ENCODE measurements at regions not wholly inside any gene's neighbourhood (a gene's known extent, or its start where the extent isn't known, plus 50 kb on each side); places are given as distances from the start of the nearest gene placed in this dataset.

DNA sequence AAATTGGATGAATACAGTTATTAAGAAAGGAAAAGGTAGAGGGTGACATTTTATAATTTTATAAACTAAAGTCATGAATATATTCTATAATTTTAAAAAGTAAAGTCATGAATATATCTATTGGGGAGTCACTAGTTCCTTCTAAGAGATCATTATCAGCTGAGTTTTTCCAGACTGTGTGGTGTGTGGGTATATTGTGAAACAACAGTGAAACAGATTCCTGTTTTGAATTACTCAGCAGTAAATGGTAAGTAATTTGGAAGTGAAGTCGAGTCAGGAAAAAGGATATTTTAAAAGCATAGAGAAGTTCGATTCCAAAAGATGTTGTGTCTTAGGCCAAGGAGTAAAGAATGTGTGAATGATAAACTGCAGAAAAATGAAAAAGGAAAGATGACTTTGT is 1018.2 kb upstream of the NXPH2 start:
- no peak for DNase-seq (ENCODE audit: low read depth)
- no peaks in the 10 kb centered on the region for H3K36me3 ChIP-seq (ENCODE audit: control insufficient read depth, insufficient read depth, low read length)
- TF ChIP-seq, protein P1, sequence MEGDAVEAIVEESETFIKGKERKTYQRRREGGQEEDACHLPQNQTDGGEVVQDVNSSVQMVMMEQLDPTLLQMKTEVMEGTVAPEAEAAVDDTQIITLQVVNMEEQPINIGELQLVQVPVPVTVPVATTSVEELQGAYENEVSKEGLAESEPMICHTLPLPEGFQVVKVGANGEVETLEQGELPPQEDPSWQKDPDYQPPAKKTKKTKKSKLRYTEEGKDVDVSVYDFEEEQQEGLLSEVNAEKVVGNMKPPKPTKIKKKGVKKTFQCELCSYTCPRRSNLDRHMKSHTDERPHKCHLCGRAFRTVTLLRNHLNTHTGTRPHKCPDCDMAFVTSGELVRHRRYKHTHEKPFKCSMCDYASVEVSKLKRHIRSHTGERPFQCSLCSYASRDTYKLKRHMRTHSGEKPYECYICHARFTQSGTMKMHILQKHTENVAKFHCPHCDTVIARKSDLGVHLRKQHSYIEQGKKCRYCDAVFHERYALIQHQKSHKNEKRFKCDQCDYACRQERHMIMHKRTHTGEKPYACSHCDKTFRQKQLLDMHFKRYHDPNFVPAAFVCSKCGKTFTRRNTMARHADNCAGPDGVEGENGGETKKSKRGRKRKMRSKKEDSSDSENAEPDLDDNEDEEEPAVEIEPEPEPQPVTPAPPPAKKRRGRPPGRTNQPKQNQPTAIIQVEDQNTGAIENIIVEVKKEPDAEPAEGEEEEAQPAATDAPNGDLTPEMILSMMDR (IDR thresholded peaks at IDR 0.05; ENCODE audit: insufficient read depth, low read length, severe bottlenecking) = no peak
- no peak for FAIRE-seq
- H3K27me3 ChIP-seq (ENCODE audit: control insufficient read depth, insufficient read depth, low read length) = no peaks in the 10 kb centered on the region
- H3K4me3 ChIP-seq (ENCODE audit: low read depth, low read length) = no peak overlapping the region

DNA sequence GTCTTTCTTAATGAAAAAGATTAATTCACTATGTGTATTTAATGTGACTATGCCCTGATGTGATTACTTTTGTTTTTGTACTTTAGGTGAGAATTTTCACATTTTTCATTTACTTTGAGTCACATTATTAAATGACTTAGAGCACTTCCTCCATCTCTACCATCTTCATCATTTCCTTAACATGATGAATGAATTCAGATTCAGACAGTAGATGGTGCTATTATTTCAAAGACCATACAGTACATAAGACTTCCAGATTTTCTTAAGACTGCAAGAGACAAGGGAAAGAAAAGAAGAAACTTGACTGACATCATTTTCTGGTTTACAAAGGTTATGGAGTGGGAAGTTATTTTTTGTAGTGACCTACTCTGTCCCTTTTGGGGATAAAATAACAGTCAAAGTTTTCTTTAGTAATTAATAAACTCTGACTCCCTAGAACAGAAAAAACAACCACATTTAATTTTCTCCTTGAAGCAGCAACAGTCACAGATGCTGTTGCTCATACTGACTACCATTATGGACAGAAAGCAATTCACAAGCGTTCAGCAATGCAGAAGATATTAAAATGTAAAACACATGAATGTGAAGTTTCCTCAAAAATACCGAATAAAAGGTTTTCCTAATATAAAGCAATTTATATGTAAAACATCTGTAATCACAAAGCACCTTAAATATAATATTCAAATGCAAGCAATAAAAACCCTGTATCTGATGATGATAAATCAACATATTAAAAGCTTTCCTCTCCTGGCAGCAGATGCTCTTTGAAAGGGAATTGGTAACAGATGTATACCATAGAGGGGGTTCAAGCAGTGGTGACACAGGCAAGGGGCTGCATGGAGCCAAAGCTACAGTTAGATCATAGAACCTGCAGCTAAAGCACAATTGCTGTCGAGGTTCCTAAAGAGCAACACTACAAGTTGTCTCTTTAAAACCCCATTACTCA is 1010.9 kb upstream of the NXPH2 start:
- TF ChIP-seq, protein P1 (IDR thresholded peaks at IDR 0.05; ENCODE audit: insufficient read depth, low read length, severe bottlenecking) = peak; percentile 2
- H3K36me3 ChIP-seq (ENCODE audit: control insufficient read depth, insufficient read depth, low read length) = no peaks in the 10 kb centered on the region
- H3K27me3 ChIP-seq (ENCODE audit: control insufficient read depth, insufficient read depth, low read length) = no peaks in the 10 kb centered on the region
- no peak overlapping the region for H3K4me3 ChIP-seq (ENCODE audit: low read depth, low read length)
- DNase-seq (ENCODE audit: low read depth) (peak; percentile 50), FAIRE-seq (no peak)

DNA sequence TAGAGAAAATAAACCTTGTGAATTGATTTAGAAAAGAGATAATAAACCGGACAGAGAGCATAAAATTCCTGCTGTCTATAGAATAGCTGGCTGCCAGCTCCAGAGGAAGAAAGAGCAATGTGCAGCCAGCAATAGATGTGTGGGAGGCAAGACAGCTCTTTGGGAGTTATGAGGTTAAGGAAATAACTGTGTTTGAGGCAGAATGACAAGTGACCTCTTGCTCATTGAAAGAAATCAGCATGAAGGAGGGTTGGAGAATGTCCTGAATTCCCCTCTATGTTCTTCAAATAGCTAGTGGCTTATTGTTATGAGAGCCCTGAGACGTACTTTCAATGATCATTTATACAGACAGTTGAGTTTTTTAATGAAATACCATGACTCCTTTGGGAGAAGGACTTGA is 1009.9 kb upstream of the NXPH2 start:
- TF ChIP-seq, protein P1 (IDR thresholded peaks at IDR 0.05; ENCODE audit: insufficient read depth, low read length, severe bottlenecking) = no peak
- FAIRE-seq = no peak
- DNase-seq (ENCODE audit: low read depth) = no peak
- H3K27me3 ChIP-seq (ENCODE audit: control insufficient read depth, insufficient read depth, low read length) = no peaks in the 10 kb centered on the region
- H3K4me3 ChIP-seq (ENCODE audit: low read depth, low read length) = no peak overlapping the region
- H3K36me3 ChIP-seq (ENCODE audit: control insufficient read depth, insufficient read depth, low read length) = no peaks in the 10 kb centered on the region

DNA sequence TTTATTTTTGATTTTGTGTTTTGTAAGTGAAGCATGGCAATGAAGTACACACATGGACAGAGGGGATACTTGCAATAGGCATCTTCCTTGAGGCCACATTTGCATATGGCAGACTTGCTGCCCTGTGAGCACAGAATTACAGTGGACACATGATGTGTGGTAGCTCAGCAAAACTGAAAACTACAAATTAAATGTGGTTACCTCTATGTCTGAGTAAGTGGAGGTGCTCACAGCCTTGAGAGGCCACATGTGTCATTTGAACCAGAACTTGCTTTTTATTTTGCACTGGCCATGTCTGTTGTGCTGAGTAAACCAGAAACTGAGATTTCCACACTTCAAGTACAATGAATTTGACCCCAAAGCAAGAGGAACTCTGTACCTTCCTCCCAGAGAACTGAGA is 998.5 kb upstream of the NXPH2 start:
- FAIRE-seq (no peak), DNase-seq (ENCODE audit: low read depth) (no peak)
- no peaks in the 10 kb centered on the region for H3K27me3 ChIP-seq (ENCODE audit: control insufficient read depth, insufficient read depth, low read length)
- H3K36me3 ChIP-seq (ENCODE audit: control insufficient read depth, insufficient read depth, low read length) = no peaks in the 10 kb centered on the region
- H3K4me3 ChIP-seq (ENCODE audit: low read depth, low read length) = no peak overlapping the region
- TF ChIP-seq, protein P1 (IDR thresholded peaks at IDR 0.05; ENCODE audit: insufficient read depth, low read length, severe bottlenecking) = no peak

DNA sequence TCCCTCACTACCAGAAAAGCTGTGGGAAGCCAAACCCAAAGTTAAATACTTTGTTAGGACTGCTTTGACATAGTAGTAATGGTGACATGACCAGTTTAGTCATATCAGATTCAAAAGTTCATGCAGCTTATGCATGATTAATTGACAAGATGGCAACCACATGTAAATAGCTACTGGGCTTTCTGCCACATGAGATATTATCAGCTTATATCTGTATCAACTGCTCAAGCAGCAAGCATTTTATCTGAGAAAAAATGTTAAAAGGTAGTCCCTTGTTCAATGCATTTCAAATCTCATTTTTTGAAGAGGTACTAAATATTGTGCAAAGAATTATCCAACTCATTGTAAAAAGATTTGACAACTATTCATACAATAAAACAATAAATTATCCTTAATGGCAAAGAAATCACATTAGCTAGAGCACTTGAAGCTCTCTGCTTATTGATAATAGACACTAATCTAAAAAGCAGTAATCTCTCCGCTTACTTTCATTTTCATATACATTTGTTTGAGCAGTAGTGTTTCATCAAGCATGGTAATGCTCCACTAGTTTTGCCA is 993.6 kb upstream of the NXPH2 start:
- H3K4me3 ChIP-seq (ENCODE audit: low read depth, low read length) = no peak overlapping the region
- no peak for FAIRE-seq

More for the DNA sequence above, 993.6 kb upstream of the NXPH2 start:
- H3K36me3 ChIP-seq (ENCODE audit: control insufficient read depth, insufficient read depth, low read length) = no peaks in the 10 kb centered on the region
- TF ChIP-seq, protein P1 (IDR thresholded peaks at IDR 0.05; ENCODE audit: insufficient read depth, low read length, severe bottlenecking) = no peak
- DNase-seq (ENCODE audit: low read depth) = no peak
- no peaks in the 10 kb centered on the region for H3K27me3 ChIP-seq (ENCODE audit: control insufficient read depth, insufficient read depth, low read length)
